Glutamatergic neuron (in vitro differentiated cells): ENCODE measurements at regions not wholly inside any gene's neighbourhood (a gene's known extent, or its start where the extent isn't known, plus 50 kb on each side); places are given as distances from the start of the nearest gene placed in this dataset.

Experiments used
- DNase-seq: peaks from one replicate; pipeline ENCODE4 v3.0.0; 2022
- H3K27ac Mint-ChIP-seq: one replicate; pipeline ENCODE4 v1.8.0; 2020; ENCODE audit warnings: mild to moderate bottlenecking, mixed read lengths, inconsistent platforms; ENCODE audit not compliant: unreplicated experiment
- H3K27me3 Mint-ChIP-seq: one replicate; pipeline ENCODE4 v1.8.0; 2020; ENCODE audit warnings: mild to moderate bottlenecking, moderate library complexity, mixed read lengths, inconsistent platforms; ENCODE audit not compliant: unreplicated experiment
- H3K36me3 Mint-ChIP-seq: one replicate; pipeline ENCODE4 v1.8.0; 2020; ENCODE audit warnings: mild to moderate bottlenecking, mixed read lengths, inconsistent platforms; ENCODE audit not compliant: unreplicated experiment
- H3K4me1 Mint-ChIP-seq: one replicate; pipeline ENCODE4 v1.8.0; 2020; ENCODE audit warnings: mild to moderate bottlenecking, low read depth, mixed read lengths, inconsistent platforms; ENCODE audit not compliant: unreplicated experiment
- H3K4me3 Mint-ChIP-seq: one replicate; pipeline ENCODE4 v1.8.0; 2020; ENCODE audit warnings: mild to moderate bottlenecking, mixed read lengths, inconsistent platforms; ENCODE audit not compliant: unreplicated experiment
- H3K9me3 Mint-ChIP-seq: one replicate; pipeline ENCODE4 v1.8.0; 2020; ENCODE audit warnings: mild to moderate bottlenecking, moderate library complexity, mixed read lengths, inconsistent platforms; ENCODE audit not compliant: unreplicated experiment
- CTCF ChIP-seq: fragments of 200-600 bp; sonication (generic); IDR thresholded peaks from one replicate; pipeline ENCODE4 v1.5.0; 2021; ENCODE audit not compliant: partially characterized antibody, unreplicated experiment

GRCh38 chr6:44671333-44671732 is 283.8 kb downstream of the CDC5L start:
- Mint-ChIP-seq H3K9me3 (peaks cover 2% of the 10 kb centered on the region), H3K27ac (no peak overlapping the region), H3K4me3 (no peak overlapping the region), H3K36me3 (peaks cover 4% of the 10 kb centered on the region), H3K4me1 (no peaks in the 10 kb centered on the region), H3K27me3 (peaks cover 1% of the 10 kb centered on the region)
- DNase-seq = no peak
- TF ChIP-seq CTCF = no peak

DNA sequence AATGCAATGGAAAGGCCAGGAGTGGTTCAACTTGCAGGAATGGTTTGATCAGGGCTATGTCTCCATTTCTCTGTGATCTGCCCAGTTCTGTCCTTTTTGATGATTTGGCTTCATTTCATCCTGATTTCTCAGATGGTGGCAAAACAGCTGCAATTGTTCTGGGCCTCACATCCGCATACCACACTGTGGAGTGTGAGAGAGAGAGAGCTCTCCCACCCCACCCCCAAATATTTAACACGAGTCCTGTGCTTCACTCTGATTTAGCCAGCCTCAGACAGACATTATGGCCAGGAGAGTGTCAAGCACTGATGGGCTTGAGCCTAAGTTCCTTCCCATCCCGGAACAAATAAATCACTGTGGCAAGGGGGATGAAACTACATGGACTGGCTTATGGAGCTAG is 284.6 kb downstream of the CDC5L start:
- Mint-ChIP-seq H3K4me1 (no peaks in the 10 kb centered on the region), H3K4me3 (no peak overlapping the region), H3K36me3 (no peaks in the 10 kb centered on the region), H3K27me3 (peaks cover 1% of the 10 kb centered on the region), H3K9me3 (peaks cover 2% of the 10 kb centered on the region), H3K27ac (no peak overlapping the region)
- no peak for TF ChIP-seq CTCF
- DNase-seq = no peak

GRCh38 chr6:44672841-44673240 is 285.3 kb downstream of the CDC5L start:
- peaks cover 1% of the 10 kb centered on the region for H3K27me3 Mint-ChIP-seq
- no peaks in the 10 kb centered on the region for H3K4me1 Mint-ChIP-seq
- peaks cover 2% of the 10 kb centered on the region for H3K9me3 Mint-ChIP-seq
- H3K36me3 Mint-ChIP-seq = no peaks in the 10 kb centered on the region
- H3K27ac Mint-ChIP-seq = no peak overlapping the region
- H3K4me3 Mint-ChIP-seq = no peak overlapping the region
- TF ChIP-seq CTCF = no peak
- DNase-seq = no peak

GRCh38 chr6:44674226-44675155 is 287.0 kb downstream of the CDC5L start:
- no peak overlapping the region for H3K4me3 Mint-ChIP-seq
- DNase-seq = no peak
- TF ChIP-seq CTCF = no peak

DNA sequence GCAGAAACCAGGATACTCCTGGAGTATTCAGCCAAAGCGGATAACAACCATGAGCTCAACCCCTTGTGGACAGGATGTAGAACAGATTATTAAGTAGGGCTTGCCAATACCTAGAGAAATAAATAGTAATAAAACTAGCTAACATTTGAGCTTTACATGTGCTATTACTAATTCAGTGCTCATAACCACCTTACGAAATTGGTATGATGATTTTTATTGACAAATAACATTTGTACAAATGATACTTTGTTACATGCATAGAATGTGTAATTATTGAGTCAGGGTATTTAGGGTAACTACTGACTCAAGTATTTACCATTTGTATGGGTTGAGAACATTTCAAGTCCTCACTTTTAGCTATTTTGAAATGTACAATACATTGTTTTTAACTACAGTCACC is 287.9 kb downstream of the CDC5L start:
- Mint-ChIP-seq H3K9me3 (peaks cover 3% of the 10 kb centered on the region), H3K27me3 (peaks cover 4% of the 10 kb centered on the region), H3K36me3 (no peaks in the 10 kb centered on the region), H3K4me1 (peaks cover 4% of the 10 kb centered on the region), H3K27ac (no peak overlapping the region), H3K4me3 (no peak overlapping the region)
- TF ChIP-seq CTCF = no peak
- no peak for DNase-seq

More at GRCh38 chr6:44674226-44675155, 287.0 kb downstream of the CDC5L start:
- H3K4me1 Mint-ChIP-seq = no peaks in the 10 kb centered on the region
- no peak overlapping the region for H3K27ac Mint-ChIP-seq
- H3K27me3 Mint-ChIP-seq = peaks cover 1% of the 10 kb centered on the region
- H3K9me3 Mint-ChIP-seq = no peaks in the 10 kb centered on the region
- H3K36me3 Mint-ChIP-seq = no peaks in the 10 kb centered on the region
